SJSA1 (cell line): ENCODE measurements at regions not wholly inside any gene's neighbourhood (a gene's known extent, or its start where the extent isn't known, plus 50 kb on each side); places are given as distances from the start of the nearest gene placed in this dataset.

Source experiments
- DNase-seq, 2 experiments: peaks; one replicate each; pipeline ENCODE4 v3.0.0-alpha.2; 2015 to 2020; ENCODE audit warnings: low spot score in 2 of 2, low read depth in 1 of 2
- H3K27ac ChIP-seq: fragments of 250-450 bp; sonication (Bioruptor Pico); 2 replicates; pipeline ENCODE4 v1.5.1; 2020; ENCODE audit warnings: mild to moderate bottlenecking, moderate library complexity
- H3K27me3 ChIP-seq: fragments of 250-450 bp; sonication (Bioruptor Pico); replicated peaks from 2 replicates; pipeline ENCODE4 v1.5.1; 2020; ENCODE audit warnings: mild to moderate bottlenecking, moderate library complexity
- H3K36me3 ChIP-seq: fragments of 250-450 bp; sonication (Bioruptor Pico); 2 replicates; pipeline ENCODE4 v1.5.1; 2020; ENCODE audit warnings: mild to moderate bottlenecking
- H3K4me1 ChIP-seq: fragments of 250-450 bp; sonication (Bioruptor Pico); replicated peaks from 2 replicates; pipeline ENCODE4 v1.6.1; 2021; ENCODE audit warnings: mild to moderate bottlenecking
- H3K4me3 ChIP-seq: fragments of 250-450 bp; sonication (Bioruptor Pico); 2 replicates; pipeline ENCODE4 v1.5.1; 2020; ENCODE audit warnings: mild to moderate bottlenecking
- H3K9me3 ChIP-seq: fragments of 250-450 bp; sonication (Bioruptor Pico); replicated peaks from 2 replicates; pipeline ENCODE4 v1.5.1; 2020; ENCODE audit warnings: mild to moderate bottlenecking

GRCh38 chr17:45692661-45693060, 91.5 kb upstream of the CRHR1 start:
- Histone ChIP-seq H3K36me3 (no peaks in the 10 kb centered on the region), H3K9me3 (no peaks in the 10 kb centered on the region), H3K4me1 (no peaks in the 10 kb centered on the region), H3K27me3 (peaks cover 75% of the 10 kb centered on the region), H3K27ac (no peak overlapping the region), H3K4me3 (no peak overlapping the region)
- no peak for DNase-seq

GRCh38 chr17:45693792-45694191, 90.3 kb upstream of the CRHR1 start:
- no peaks in the 10 kb centered on the region for H3K36me3 ChIP-seq
- H3K4me3 ChIP-seq = no peak overlapping the region
- H3K27ac ChIP-seq = no peak overlapping the region
- peaks cover 65% of the 10 kb centered on the region for H3K27me3 ChIP-seq
- H3K9me3 ChIP-seq = no peaks in the 10 kb centered on the region
- H3K4me1 ChIP-seq = no peaks in the 10 kb centered on the region
- no peak for DNase-seq

GRCh38 chr17:45696442-45696841, 87.7 kb upstream of the CRHR1 start:
- no peak overlapping the region for H3K4me3 ChIP-seq
- no peaks in the 10 kb centered on the region for H3K36me3 ChIP-seq
- peaks cover 47% of the 10 kb centered on the region for H3K27me3 ChIP-seq

GRCh38 chr17:45697076-45697475, 87.0 kb upstream of the CRHR1 start:
- Histone ChIP-seq H3K9me3 (no peaks in the 10 kb centered on the region), H3K4me1 (no peaks in the 10 kb centered on the region), H3K27ac (no peak overlapping the region), H3K27me3 (peaks cover 43% of the 10 kb centered on the region), H3K36me3 (no peaks in the 10 kb centered on the region), H3K4me3 (no peak overlapping the region)
- DNase-seq = no peak

More at GRCh38 chr17:45696442-45696841, 87.7 kb upstream of the CRHR1 start:
- DNase-seq = no peak
- Histone ChIP-seq H3K4me1 (no peaks in the 10 kb centered on the region), H3K27ac (no peak overlapping the region), H3K9me3 (no peaks in the 10 kb centered on the region)

GRCh38 chr17:45700171-45701090, 83.7 kb upstream of the CRHR1 start:
- H3K4me3 ChIP-seq = no peak overlapping the region
- DNase-seq = no peak
- peaks cover 18% of the 10 kb centered on the region for H3K27me3 ChIP-seq
- H3K36me3 ChIP-seq = no peaks in the 10 kb centered on the region
- no peaks in the 10 kb centered on the region for H3K9me3 ChIP-seq
- H3K4me1 ChIP-seq = 0 out of 2 replicates have a peak, but pooled peaks cover 3% of the 10 kb centered on the region
- H3K27ac ChIP-seq = no peak overlapping the region

GRCh38 chr17:45702666-45703266, 81.4 kb upstream of the CRHR1 start:
- no peaks in the 10 kb centered on the region for H3K9me3 ChIP-seq
- H3K27ac ChIP-seq = no peak overlapping the region
- no peak for DNase-seq
- H3K36me3 ChIP-seq = no peaks in the 10 kb centered on the region
- H3K4me3 ChIP-seq = no peak overlapping the region
- H3K27me3 ChIP-seq = peaks cover 22% of the 10 kb centered on the region
- 0 out of 2 replicates have a peak, but pooled peaks cover 7% of the 10 kb centered on the region for H3K4me1 ChIP-seq

GRCh38 chr17:45703348-45703747, 80.8 kb upstream of the CRHR1 start:
- no peaks in the 10 kb centered on the region for H3K9me3 ChIP-seq
- H3K36me3 ChIP-seq = no peaks in the 10 kb centered on the region
- peaks cover 28% of the 10 kb centered on the region for H3K27me3 ChIP-seq
- H3K4me3 ChIP-seq = no peak overlapping the region
- DNase-seq = no peak
- 0 out of 2 replicates have a peak, but pooled peaks cover 7% of the 10 kb centered on the region for H3K4me1 ChIP-seq
- H3K27ac ChIP-seq = no peak overlapping the region

GRCh38 chr17:45703806-45704205, 80.3 kb upstream of the CRHR1 start:
- Histone ChIP-seq H3K27ac (no peak overlapping the region), H3K4me1 (0 out of 2 replicates have a peak, but pooled peaks cover 7% of the 10 kb centered on the region), H3K9me3 (no peaks in the 10 kb centered on the region), H3K27me3 (peaks cover 32% of the 10 kb centered on the region), H3K4me3 (no peak overlapping the region), H3K36me3 (no peaks in the 10 kb centered on the region)
- DNase-seq = no peak

GRCh38 chr17:45704251-45704650, 79.9 kb upstream of the CRHR1 start:
- Histone ChIP-seq H3K9me3 (no peaks in the 10 kb centered on the region), H3K4me3 (no peak overlapping the region), H3K4me1 (0 out of 2 replicates have a peak, but pooled peaks cover 7% of the 10 kb centered on the region), H3K36me3 (no peaks in the 10 kb centered on the region), H3K27me3 (peaks cover 37% of the 10 kb centered on the region), H3K27ac (no peak overlapping the region)
- DNase-seq = no peak

- no peak for DNase-seq
- Histone ChIP-seq H3K4me1 (0 out of 2 replicates have a peak, but pooled peaks cover 7% of the 10 kb centered on the region), H3K4me3 (no peak overlapping the region), H3K27ac (no peak overlapping the region), H3K36me3 (no peaks in the 10 kb centered on the region), H3K9me3 (no peaks in the 10 kb centered on the region), H3K27me3 (peaks cover 38% of the 10 kb centered on the region)
Observed at GRCh38 chr17:45705123-45706009, 78.8 kb upstream of the CRHR1 start.

- Histone ChIP-seq H3K27ac (no peak overlapping the region), H3K4me3 (no peak overlapping the region), H3K27me3 (peaks cover 35% of the 10 kb centered on the region), H3K9me3 (no peaks in the 10 kb centered on the region), H3K4me1 (0 out of 2 replicates have a peak, but pooled peaks cover 7% of the 10 kb centered on the region), H3K36me3 (no peaks in the 10 kb centered on the region)
- DNase-seq = no peak
Observed at GRCh38 chr17:45706033-45706432, 78.1 kb upstream of the CRHR1 start.

GRCh38 chr17:45708707-45709290, 75.3 kb upstream of the CRHR1 start:
- H3K27me3 ChIP-seq = peaks cover 53% of the 10 kb centered on the region
- no peaks in the 10 kb centered on the region for H3K9me3 ChIP-seq
- no peak for DNase-seq
- H3K4me3 ChIP-seq = no peak overlapping the region
- no peak overlapping the region for H3K27ac ChIP-seq
- 0 out of 2 replicates have a peak, but pooled peaks cover 7% of the 10 kb centered on the region for H3K4me1 ChIP-seq
- H3K36me3 ChIP-seq = no peaks in the 10 kb centered on the region

- Histone ChIP-seq H3K27me3 (peaks cover 62% of the 10 kb centered on the region), H3K36me3 (no peaks in the 10 kb centered on the region), H3K27ac (no peak overlapping the region), H3K4me3 (no peak overlapping the region), H3K4me1 (0 out of 2 replicates have a peak, but pooled peaks cover 7% of the 10 kb centered on the region), H3K9me3 (no peaks in the 10 kb centered on the region)
- DNase-seq = no peak
Observed at GRCh38 chr17:45709728-45710288, 74.3 kb upstream of the CRHR1 start.
